ENCODE measurements at regions not wholly inside any gene's neighbourhood (a gene's known extent, or its start where the extent isn't known, plus 50 kb on each side); places are given as distances from the start of the nearest gene placed in this dataset.

- dilution Hi-C loops (cut with MboI; ENCODE audit: extremely low pct_ligation_motif_present, low sequenced_read_pairs) (no loop called here), intact Hi-C loops (cut with micrococcal nuclease) (no loop called here)
- Histone ChIP-seq H3K4me1 (ENCODE audit: control insufficient read depth, extremely low read depth, insufficient read depth, low read length) (no peaks in the 10 kb centered on the region), H3K9ac (replicated peaks; ENCODE audit: extremely low read depth, insufficient read depth, low read length) (no peak overlapping the region), H4K20me1 (replicated peaks; ENCODE audit: control insufficient read depth, extremely low read depth, insufficient read depth, low read length) (no peaks in the 10 kb centered on the region), H2AFZ (ENCODE audit: low read depth, low read length) (no peak overlapping the region), H3K4me2 (ENCODE audit: insufficient read depth, low read length) (no peak overlapping the region), H3K27ac (ENCODE audit: insufficient read depth, low read depth, low read length) (no peak overlapping the region), H3K9me1 (replicated peaks; ENCODE audit: control insufficient read depth, extremely low read depth, insufficient read depth, low read length) (no peaks in the 10 kb centered on the region), H3K4me3 (replicated peaks in 1 of 3; ENCODE audit: insufficient read depth in 1 of 3, low read depth in 1 of 3, low read length in 3 of 3) (no peak overlapping the region), H3K27me3 (ENCODE audit: control insufficient read depth in 2 of 2, insufficient read depth in 2 of 2, low read length in 2 of 2) (no peaks in the 10 kb centered on the region), H3K9me3 (replicated peaks; ENCODE audit: control insufficient read depth, insufficient read depth, low read length) (peaks cover 7% of the 10 kb centered on the region), H3K79me2 (ENCODE audit: control insufficient read depth, insufficient read depth, low read length) (no peaks in the 10 kb centered on the region), H3K36me3 (ENCODE audit: control insufficient read depth in 2 of 2, extremely low read depth in 1 of 2, insufficient read depth in 2 of 2, low read length in 2 of 2) (no peaks in the 10 kb centered on the region)
- no peak for FAIRE-seq
- BruUV-seq (replicated peaks), result no TSS peak
- POLR2A ChIA-PET, result no interaction called here
- DNase-seq (ENCODE audit: low read depth, low spot score), result no peak
- no peak for TF ChIP-seq CTCF (IDR thresholded peaks at IDR 0.05; ENCODE audit: extremely low read depth in 1 of 2, insufficient read depth in 1 of 2, low read depth in 1 of 2, low read length in 2 of 2)
- TF ChIP-seq FOS (IDR thresholded peaks at IDR 0.05; ENCODE audit: borderline replicate concordance, insufficient read depth, low read length), result no peak
- TF ChIP-seq GATA2 (IDR thresholded peaks at IDR 0.05; ENCODE audit: insufficient read depth, insufficient read length, low read depth, low read length), result no peak
- TF ChIP-seq EZH2 (IDR thresholded peaks at IDR 0.05; ENCODE audit: borderline replicate concordance, low read depth, low read length, severe bottlenecking), result no peak
- TF ChIP-seq MYC (IDR thresholded peaks at IDR 0.05; ENCODE audit: low read depth, low read length), result no peak
- no peak for TF ChIP-seq MAX (IDR thresholded peaks at IDR 0.05; ENCODE audit: insufficient read depth, insufficient read length)
- CTCF ChIA-PET, result no interaction called here
Observed at GRCh38 chr11:112886434-112887370, 74.5 kb upstream of the NCAM1 start.
